Neural cell (in vitro differentiated cells): ENCODE measurements at regions not wholly inside any gene's neighbourhood (a gene's known extent, or its start where the extent isn't known, plus 50 kb on each side); places are given as distances from the start of the nearest gene placed in this dataset.
"Not testable (repeated sequence)": the region's sequence is repeated elsewhere in the genome, so short reads cannot be mapped to it uniquely, and the experiment has no call there.

Experiments used
- H2AFZ ChIP-seq: fragments of 200-600, 300-800 bp; sonication (generic), shearing (Covaris generic); 2 replicates; pipeline ENCODE4 v1.6.0; 2014; ENCODE audit warnings: low read depth, mild to moderate bottlenecking, antibody characterized with exemption, low read length, moderate library complexity
- H3F3A ChIP-seq: fragments of 200-600 bp; shearing (Covaris generic); 2 replicates; pipeline ENCODE4 v1.6.1; 2016; ENCODE audit warnings: mild to moderate bottlenecking, moderate library complexity, mixed read lengths, antibody characterized with exemption, low read length; ENCODE audit not compliant: insufficient read depth, poor library complexity, severe bottlenecking
- H3K27ac ChIP-seq: fragments of 200-600, 300-800 bp; sonication (generic), shearing (Covaris generic); 2 replicates; pipeline ENCODE4 v1.5.1; 2014; ENCODE audit warnings: mild to moderate bottlenecking, low read length, moderate library complexity
- H3K27me3 ChIP-seq: fragments of 300-800, 200-600 bp; sonication (generic), shearing (Covaris generic); 2 replicates; pipeline ENCODE4 v1.6.0; 2014; ENCODE audit warnings: mild to moderate bottlenecking, low read depth, low read length, moderate library complexity; ENCODE audit not compliant: insufficient read depth
- H3K36me3 ChIP-seq: fragments of 300-800, 200-600 bp; sonication (generic), shearing (Covaris generic); 2 replicates; pipeline ENCODE4 v1.5.1; 2014; ENCODE audit warnings: mild to moderate bottlenecking, antibody characterized with exemption, low read length, moderate library complexity; ENCODE audit not compliant: insufficient read depth
- H3K4me2 ChIP-seq: fragments of 300-800, 200-600 bp; sonication (generic), shearing (Covaris generic); 2 replicates; pipeline ENCODE4 v1.6.0; 2014; ENCODE audit warnings: mild to moderate bottlenecking, low read length
- H3K4me3 ChIP-seq: fragments of 300-800, 200-600 bp; sonication (generic), shearing (Covaris generic); 2 replicates; pipeline ENCODE4 v1.5.1; 2014; ENCODE audit warnings: mild to moderate bottlenecking, low read length, moderate library complexity
- H3K79me2 ChIP-seq: fragments of 200-600 bp; shearing (Covaris generic); replicated peaks from 2 replicates; pipeline ENCODE4 v1.6.0; 2014; ENCODE audit warnings: mild to moderate bottlenecking, low read length, moderate library complexity; ENCODE audit not compliant: insufficient read depth
- H3K9ac ChIP-seq: fragments of 300-800, 200-600 bp; sonication (generic), shearing (Covaris generic); 2 replicates; pipeline ENCODE4 v1.6.1; 2016; ENCODE audit warnings: mild to moderate bottlenecking, low read length, mixed read lengths
- H3K9me2 ChIP-seq: fragments of 200-600 bp; shearing (Covaris generic); 2 replicates; pipeline ENCODE4 v1.6.1; 2016; ENCODE audit warnings: mild to moderate bottlenecking, low read length, mixed read lengths; ENCODE audit not compliant: insufficient read depth
- H3K9me3 ChIP-seq: fragments of 200-600, 300-800 bp; sonication (generic), shearing (Covaris generic); 2 replicates; pipeline ENCODE4 v1.6.1; 2016; ENCODE audit warnings: mild to moderate bottlenecking, mixed run types, low read length, moderate library complexity, mixed read lengths
- H4K20me1 ChIP-seq: fragments of 200-600 bp; shearing (Covaris generic); 2 replicates; pipeline ENCODE4 v1.6.1; 2016; ENCODE audit warnings: mild to moderate bottlenecking, mixed run types; ENCODE audit not compliant: insufficient read depth
- EP300 ChIP-seq: fragments of 450-650 bp; conservative IDR thresholded peaks from 2 replicates; pipeline ENCODE4 v1.6.1; 2014; ENCODE audit warnings: antibody characterized with exemption, mild to moderate bottlenecking, moderate library complexity; ENCODE audit not compliant: poor library complexity, severe bottlenecking
- EZH2 ChIP-seq: fragments of 200-600, 300-800 bp; shearing (Covaris generic), sonication (generic); IDR thresholded peaks from 2 replicates; pipeline ENCODE4 v1.6.1; 2014; ENCODE audit warnings: antibody characterized with exemption, low read length, borderline replicate concordance, mild to moderate bottlenecking; ENCODE audit not compliant: insufficient read depth, poor library complexity, severe bottlenecking
- MXI1 ChIP-seq: fragments of 450-650 bp; conservative IDR thresholded peaks from 2 replicates; pipeline ENCODE4 v1.6.1; 2014; ENCODE audit warnings: antibody characterized with exemption, mild to moderate bottlenecking; ENCODE audit not compliant: poor library complexity, severe bottlenecking
- POLR2AphosphoS5 ChIP-seq: IDR thresholded peaks from 2 replicates; pipeline ENCODE4 v1.6.1; 2012
- RAD21 ChIP-seq: fragments of 450-650 bp; conservative IDR thresholded peaks from 2 replicates; pipeline ENCODE4 v1.6.1; 2014; ENCODE audit warnings: antibody characterized with exemption, mild to moderate bottlenecking, moderate library complexity
- SMC3 ChIP-seq: fragments of 450-650 bp; conservative IDR thresholded peaks from 2 replicates; pipeline ENCODE4 v1.6.1; 2014; ENCODE audit warnings: antibody characterized with exemption, mild to moderate bottlenecking, moderate library complexity; ENCODE audit not compliant: poor library complexity
- TAF1 ChIP-seq: IDR thresholded peaks from 2 replicates; pipeline ENCODE4 v1.6.1; 2012; ENCODE audit warnings: low read depth
- TF ChIP-seq, protein P1 (sequence below): IDR thresholded peaks from 2 replicates; pipeline ENCODE4 v1.6.1; 2012; ENCODE audit warnings: borderline replicate concordance
- TF ChIP-seq, protein P2 (sequence below): fragments of 450-650 bp; IDR thresholded peaks from 2 replicates; pipeline ENCODE4 v1.5.1; 2014; ENCODE audit warnings: antibody characterized with exemption, mild to moderate bottlenecking, moderate library complexity; ENCODE audit not compliant: poor library complexity, severe bottlenecking

DNA sequence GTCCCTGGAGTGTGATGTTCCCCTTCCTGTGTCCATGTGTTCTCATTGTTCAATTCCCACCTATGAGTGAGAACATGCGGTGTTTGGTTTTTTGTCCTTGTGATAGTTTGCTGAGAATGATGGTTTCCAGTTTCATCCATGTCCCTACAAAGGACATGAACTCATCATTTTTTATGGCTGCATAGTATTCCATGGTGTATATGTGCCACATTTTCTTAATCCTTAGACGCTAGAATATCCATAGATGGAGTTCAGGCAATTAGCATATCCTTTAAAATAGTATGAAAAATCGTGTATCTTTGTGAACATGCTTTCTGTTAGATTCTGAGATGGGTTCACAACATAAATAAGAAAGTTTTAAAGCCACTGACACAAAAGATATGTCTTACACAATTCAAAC is 190.4 kb upstream of the TENT5A start:
- not testable (repeated sequence) for H3K27me3 ChIP-seq, H3K36me3 ChIP-seq, H3K4me3 ChIP-seq, H4K20me1 ChIP-seq, H2AFZ ChIP-seq, H3K27ac ChIP-seq, H3K9me2 ChIP-seq, H3K9ac ChIP-seq, H3F3A ChIP-seq, H3K79me2 ChIP-seq, H3K4me2 ChIP-seq, H3K9me3 ChIP-seq

DNA sequence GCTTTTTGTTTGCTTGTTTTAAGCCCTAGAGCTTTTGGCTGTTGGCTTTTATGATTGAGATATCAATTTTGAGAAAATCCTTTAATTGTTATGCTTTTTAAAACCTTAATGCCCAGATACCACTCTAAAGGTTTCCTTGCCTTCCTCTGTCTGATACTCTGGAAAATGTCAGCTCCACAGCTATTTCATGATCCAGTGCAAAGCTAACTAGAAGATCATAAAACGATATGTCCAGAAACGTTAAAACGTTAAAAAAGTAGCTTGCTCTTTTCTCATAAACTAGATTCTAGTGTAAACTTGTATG is 189.5 kb upstream of the TENT5A start:
- H3K27ac ChIP-seq: no peak overlapping the region
- H3K9ac ChIP-seq: no peak overlapping the region
- no peaks in the 10 kb centered on the region for H3K9me2 ChIP-seq
- TF ChIP-seq EZH2 (no peak), SMC3 (no peak), POLR2AphosphoS5 (no peak), EP300 (no peak), MXI1 (no peak), TAF1 (no peak), RAD21 (no peak)
- TF ChIP-seq, protein P1, sequence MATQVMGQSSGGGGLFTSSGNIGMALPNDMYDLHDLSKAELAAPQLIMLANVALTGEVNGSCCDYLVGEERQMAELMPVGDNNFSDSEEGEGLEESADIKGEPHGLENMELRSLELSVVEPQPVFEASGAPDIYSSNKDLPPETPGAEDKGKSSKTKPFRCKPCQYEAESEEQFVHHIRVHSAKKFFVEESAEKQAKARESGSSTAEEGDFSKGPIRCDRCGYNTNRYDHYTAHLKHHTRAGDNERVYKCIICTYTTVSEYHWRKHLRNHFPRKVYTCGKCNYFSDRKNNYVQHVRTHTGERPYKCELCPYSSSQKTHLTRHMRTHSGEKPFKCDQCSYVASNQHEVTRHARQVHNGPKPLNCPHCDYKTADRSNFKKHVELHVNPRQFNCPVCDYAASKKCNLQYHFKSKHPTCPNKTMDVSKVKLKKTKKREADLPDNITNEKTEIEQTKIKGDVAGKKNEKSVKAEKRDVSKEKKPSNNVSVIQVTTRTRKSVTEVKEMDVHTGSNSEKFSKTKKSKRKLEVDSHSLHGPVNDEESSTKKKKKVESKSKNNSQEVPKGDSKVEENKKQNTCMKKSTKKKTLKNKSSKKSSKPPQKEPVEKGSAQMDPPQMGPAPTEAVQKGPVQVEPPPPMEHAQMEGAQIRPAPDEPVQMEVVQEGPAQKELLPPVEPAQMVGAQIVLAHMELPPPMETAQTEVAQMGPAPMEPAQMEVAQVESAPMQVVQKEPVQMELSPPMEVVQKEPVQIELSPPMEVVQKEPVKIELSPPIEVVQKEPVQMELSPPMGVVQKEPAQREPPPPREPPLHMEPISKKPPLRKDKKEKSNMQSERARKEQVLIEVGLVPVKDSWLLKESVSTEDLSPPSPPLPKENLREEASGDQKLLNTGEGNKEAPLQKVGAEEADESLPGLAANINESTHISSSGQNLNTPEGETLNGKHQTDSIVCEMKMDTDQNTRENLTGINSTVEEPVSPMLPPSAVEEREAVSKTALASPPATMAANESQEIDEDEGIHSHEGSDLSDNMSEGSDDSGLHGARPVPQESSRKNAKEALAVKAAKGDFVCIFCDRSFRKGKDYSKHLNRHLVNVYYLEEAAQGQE: no peak
- TF ChIP-seq, protein P2, sequence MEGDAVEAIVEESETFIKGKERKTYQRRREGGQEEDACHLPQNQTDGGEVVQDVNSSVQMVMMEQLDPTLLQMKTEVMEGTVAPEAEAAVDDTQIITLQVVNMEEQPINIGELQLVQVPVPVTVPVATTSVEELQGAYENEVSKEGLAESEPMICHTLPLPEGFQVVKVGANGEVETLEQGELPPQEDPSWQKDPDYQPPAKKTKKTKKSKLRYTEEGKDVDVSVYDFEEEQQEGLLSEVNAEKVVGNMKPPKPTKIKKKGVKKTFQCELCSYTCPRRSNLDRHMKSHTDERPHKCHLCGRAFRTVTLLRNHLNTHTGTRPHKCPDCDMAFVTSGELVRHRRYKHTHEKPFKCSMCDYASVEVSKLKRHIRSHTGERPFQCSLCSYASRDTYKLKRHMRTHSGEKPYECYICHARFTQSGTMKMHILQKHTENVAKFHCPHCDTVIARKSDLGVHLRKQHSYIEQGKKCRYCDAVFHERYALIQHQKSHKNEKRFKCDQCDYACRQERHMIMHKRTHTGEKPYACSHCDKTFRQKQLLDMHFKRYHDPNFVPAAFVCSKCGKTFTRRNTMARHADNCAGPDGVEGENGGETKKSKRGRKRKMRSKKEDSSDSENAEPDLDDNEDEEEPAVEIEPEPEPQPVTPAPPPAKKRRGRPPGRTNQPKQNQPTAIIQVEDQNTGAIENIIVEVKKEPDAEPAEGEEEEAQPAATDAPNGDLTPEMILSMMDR: no peak
- no peaks in the 10 kb centered on the region for H3K9me3 ChIP-seq
- H2AFZ ChIP-seq: no peak overlapping the region
- H3K36me3 ChIP-seq: no peaks in the 10 kb centered on the region
- no peaks in the 10 kb centered on the region for H3K79me2 ChIP-seq
- no peaks in the 10 kb centered on the region for H3F3A ChIP-seq
- no peak overlapping the region for H3K4me2 ChIP-seq
- no peak overlapping the region for H3K4me3 ChIP-seq
- H4K20me1 ChIP-seq: no peaks in the 10 kb centered on the region
- H3K27me3 ChIP-seq: no peaks in the 10 kb centered on the region

DNA sequence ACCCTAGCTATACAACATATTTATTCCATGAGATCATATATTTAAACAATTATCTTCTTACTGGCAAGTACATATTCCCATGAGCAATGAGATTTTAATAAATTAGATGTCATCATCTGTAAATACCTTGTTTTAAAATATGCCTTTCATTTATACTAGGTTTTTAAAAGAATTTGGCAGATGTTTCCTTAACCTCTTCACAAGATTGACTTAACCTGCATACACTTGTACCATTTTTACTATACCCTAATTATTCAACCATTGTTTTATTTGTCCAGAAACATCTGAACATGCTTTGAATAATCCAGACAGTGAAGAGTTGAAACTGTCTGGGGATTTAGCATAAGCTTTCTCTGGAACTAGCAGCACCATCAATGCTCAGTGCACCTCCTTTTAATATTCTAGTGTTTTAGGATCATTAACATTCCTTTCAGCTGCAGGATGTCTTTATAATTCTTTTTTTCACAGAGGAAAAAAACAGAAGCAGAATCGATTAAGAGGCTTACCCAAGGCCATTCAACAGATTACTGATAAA is 188.0 kb upstream of the TENT5A start:
- Histone ChIP-seq H4K20me1 (no peaks in the 10 kb centered on the region), H3K9me3 (no peaks in the 10 kb centered on the region), H3F3A (no peaks in the 10 kb centered on the region), H3K79me2 (no peaks in the 10 kb centered on the region), H3K27me3 (no peaks in the 10 kb centered on the region), H3K4me3 (no peak overlapping the region), H2AFZ (no peak overlapping the region), H3K36me3 (no peaks in the 10 kb centered on the region), H3K9me2 (no peaks in the 10 kb centered on the region), H3K27ac (no peak overlapping the region), H3K9ac (no peak overlapping the region), H3K4me2 (no peak overlapping the region)
- TF ChIP-seq MXI1 (no peak), EZH2 (no peak), EP300 (no peak), TAF1 (no peak), RAD21 (no peak), SMC3 (no peak), POLR2AphosphoS5 (no peak)
- TF ChIP-seq, protein P1: no peak
- TF ChIP-seq, protein P2: no peak
